ENCODE measurements at regions not wholly inside any gene's neighbourhood (a gene's known extent, or its start where the extent isn't known, plus 50 kb on each side); places are given as distances from the start of the nearest gene placed in this dataset.

GRCh38 chr17:79159926-79160325, 85.3 kb downstream of the ENGASE start:
- Histone ChIP-seq H3K36me3 (ENCODE audit: control insufficient read depth in 2 of 2, extremely low read depth in 1 of 2, insufficient read depth in 2 of 2, low read length in 2 of 2) (no peaks in the 10 kb centered on the region), H3K9me1 (replicated peaks; ENCODE audit: control insufficient read depth, extremely low read depth, insufficient read depth, low read length) (no peaks in the 10 kb centered on the region), H3K9ac (replicated peaks; ENCODE audit: extremely low read depth, insufficient read depth, low read length) (no peak overlapping the region), H4K20me1 (replicated peaks; ENCODE audit: control insufficient read depth, extremely low read depth, insufficient read depth, low read length) (no peaks in the 10 kb centered on the region), H2AFZ (ENCODE audit: low read depth, low read length) (no peak overlapping the region), H3K27me3 (ENCODE audit: control insufficient read depth in 2 of 2, insufficient read depth in 2 of 2, low read length in 2 of 2) (no peaks in the 10 kb centered on the region), H3K27ac (ENCODE audit: insufficient read depth, low read depth, low read length) (no peak overlapping the region), H3K4me3 (replicated peaks in 1 of 3; ENCODE audit: insufficient read depth in 1 of 3, low read depth in 1 of 3, low read length in 3 of 3) (no peak overlapping the region), H3K4me1 (ENCODE audit: control insufficient read depth, extremely low read depth, insufficient read depth, low read length) (peaks cover 6% of the 10 kb centered on the region), H3K9me3 (replicated peaks; ENCODE audit: control insufficient read depth, insufficient read depth, low read length) (no peaks in the 10 kb centered on the region), H3K79me2 (ENCODE audit: control insufficient read depth, insufficient read depth, low read length) (no peaks in the 10 kb centered on the region), H3K4me2 (ENCODE audit: insufficient read depth, low read length) (no peak overlapping the region)
- ChIA-PET POLR2A (interaction anchor here (0.6 kb wide), 1 partner anchor 586 kb away, joined by 8 read pairs; no protein-coding TSS in a partner anchor), CTCF (interaction anchor here (2.4 kb wide), 1 partner anchor 72 kb away, joined by 6 read pairs; no protein-coding TSS in a partner anchor)
- dilution Hi-C loops (cut with MboI; ENCODE audit: extremely low pct_ligation_motif_present, low sequenced_read_pairs) (no loop called here), intact Hi-C loops (cut with micrococcal nuclease) (loop anchor here (10.0 kb wide), 1 partner anchor 75 kb away; no protein-coding TSS in a partner anchor)
- TF ChIP-seq JUN (IDR thresholded peaks at IDR 0.05; ENCODE audit: borderline replicate concordance, insufficient read depth, insufficient read length, low read depth) (no peak), MAX (IDR thresholded peaks at IDR 0.05; ENCODE audit: insufficient read depth, insufficient read length) (no peak), POLR2AphosphoS5 (IDR thresholded peaks at IDR 0.05; ENCODE audit: insufficient read depth, low read depth, low read length) (no peak), EZH2 (IDR thresholded peaks at IDR 0.05; ENCODE audit: borderline replicate concordance, low read depth, low read length, severe bottlenecking) (no peak), GATA2 (IDR thresholded peaks at IDR 0.05; ENCODE audit: insufficient read depth, insufficient read length, low read depth, low read length) (no peak), POLR2A (IDR thresholded peaks at IDR 0.05; ENCODE audit: low read depth, low read length) (no peak), MYC (IDR thresholded peaks at IDR 0.05; ENCODE audit: low read depth, low read length) (no peak), FOS (IDR thresholded peaks at IDR 0.05; ENCODE audit: borderline replicate concordance, insufficient read depth, low read length) (no peak)
- TF ChIP-seq, protein P1, sequence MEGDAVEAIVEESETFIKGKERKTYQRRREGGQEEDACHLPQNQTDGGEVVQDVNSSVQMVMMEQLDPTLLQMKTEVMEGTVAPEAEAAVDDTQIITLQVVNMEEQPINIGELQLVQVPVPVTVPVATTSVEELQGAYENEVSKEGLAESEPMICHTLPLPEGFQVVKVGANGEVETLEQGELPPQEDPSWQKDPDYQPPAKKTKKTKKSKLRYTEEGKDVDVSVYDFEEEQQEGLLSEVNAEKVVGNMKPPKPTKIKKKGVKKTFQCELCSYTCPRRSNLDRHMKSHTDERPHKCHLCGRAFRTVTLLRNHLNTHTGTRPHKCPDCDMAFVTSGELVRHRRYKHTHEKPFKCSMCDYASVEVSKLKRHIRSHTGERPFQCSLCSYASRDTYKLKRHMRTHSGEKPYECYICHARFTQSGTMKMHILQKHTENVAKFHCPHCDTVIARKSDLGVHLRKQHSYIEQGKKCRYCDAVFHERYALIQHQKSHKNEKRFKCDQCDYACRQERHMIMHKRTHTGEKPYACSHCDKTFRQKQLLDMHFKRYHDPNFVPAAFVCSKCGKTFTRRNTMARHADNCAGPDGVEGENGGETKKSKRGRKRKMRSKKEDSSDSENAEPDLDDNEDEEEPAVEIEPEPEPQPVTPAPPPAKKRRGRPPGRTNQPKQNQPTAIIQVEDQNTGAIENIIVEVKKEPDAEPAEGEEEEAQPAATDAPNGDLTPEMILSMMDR (IDR thresholded peaks at IDR 0.05; ENCODE audit: extremely low read depth in 1 of 2, insufficient read depth in 1 of 2, low read depth in 1 of 2, low read length in 2 of 2): no peak
- DNase-seq (ENCODE audit: low read depth, low spot score) (no peak), FAIRE-seq (no peak)
- BruUV-seq (replicated peaks): no TSS peak
